HG02763 (cell line): ENCODE measurements at regions not wholly inside any gene's neighbourhood (a gene's known extent, or its start where the extent isn't known, plus 50 kb on each side); places are given as distances from the start of the nearest gene placed in this dataset.

Experiments used
- ATAC-seq: cut with Tn5 transposase; IDR thresholded peaks from one replicate; pipeline ENCODE4 v1.9.1; 2021; ENCODE audit warnings: mild to moderate bottlenecking, moderate library complexity; ENCODE audit not compliant: unreplicated experiment

- ATAC-seq = no peak
Observed at GRCh38 chr17:77581480-77581879, 377.0 kb upstream of the TNRC6C start.

- ATAC-seq = no peak
Observed at GRCh38 chr17:77585142-77585860, 373.2 kb upstream of the TNRC6C start.

GRCh38 chr17:77590951-77591735 lies 367.4 kb upstream of the TNRC6C start:
- ATAC-seq = no peak

- ATAC-seq = no peak
Observed at GRCh38 chr17:77592106-77592865, 366.2 kb upstream of the TNRC6C start.

DNA sequence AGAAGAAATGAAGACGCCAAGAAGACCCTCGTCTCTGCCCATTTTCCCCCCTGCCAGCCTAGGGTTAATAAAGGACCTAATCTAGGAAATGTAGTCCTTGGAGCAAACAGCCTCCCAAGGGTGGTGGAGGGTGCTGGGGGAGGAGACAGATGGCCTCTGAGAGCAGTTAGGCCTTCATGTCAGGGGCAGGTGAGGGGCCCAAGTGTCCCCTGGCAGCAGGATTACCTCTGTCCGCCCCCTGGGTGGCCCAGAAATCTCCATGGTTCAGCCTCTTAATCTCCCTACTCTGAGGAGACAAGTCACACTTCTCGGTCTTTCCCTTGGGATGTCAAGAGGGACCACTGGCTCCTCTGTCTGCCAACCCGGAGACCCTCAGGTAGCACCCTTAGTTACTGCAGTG lies 365.4 kb upstream of the TNRC6C start:
- ATAC-seq = no peak

DNA sequence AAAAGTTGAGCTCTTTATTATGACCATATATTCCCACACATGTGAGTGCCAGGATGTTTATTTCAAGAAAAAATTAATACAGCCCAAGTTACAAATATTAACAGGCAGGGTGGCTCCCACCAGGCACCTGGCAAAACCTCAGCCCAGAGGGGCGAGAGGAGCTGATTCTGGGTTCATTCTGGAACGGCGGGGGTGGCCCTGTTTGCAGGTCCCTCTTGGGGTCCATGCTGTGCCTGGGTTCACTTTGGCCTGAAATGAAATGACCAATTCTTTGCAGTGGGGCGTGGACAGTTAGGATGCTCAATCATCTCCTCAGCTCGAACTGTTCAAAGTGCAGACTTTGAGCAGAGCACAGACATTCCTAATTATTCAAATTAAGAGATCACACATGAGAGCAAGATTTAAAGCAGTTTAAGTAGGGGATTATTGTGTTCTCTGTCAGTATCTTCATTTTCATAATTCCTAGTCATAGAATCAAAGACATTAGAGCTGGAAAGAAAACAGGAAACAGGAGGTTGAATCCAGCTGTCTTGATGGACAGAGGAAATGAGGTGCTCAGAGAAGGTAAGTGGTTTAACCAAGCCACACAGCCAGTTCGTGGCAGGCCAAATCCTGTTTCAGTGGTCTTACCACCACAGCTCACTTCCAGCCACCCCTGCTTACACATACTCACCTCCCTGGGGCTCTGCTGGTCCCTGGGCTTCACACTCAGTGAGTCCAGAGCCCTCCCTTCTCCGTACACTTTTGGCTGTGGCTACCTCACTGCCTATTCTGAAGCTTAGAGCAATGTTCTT lies 363.9 kb upstream of the TNRC6C start:
- no peak for ATAC-seq

- ATAC-seq = no peak
Observed at GRCh38 chr17:77596491-77597417, 361.7 kb upstream of the TNRC6C start.

GRCh38 chr17:77597418-77598240 lies 360.9 kb upstream of the TNRC6C start:
- no peak for ATAC-seq

DNA sequence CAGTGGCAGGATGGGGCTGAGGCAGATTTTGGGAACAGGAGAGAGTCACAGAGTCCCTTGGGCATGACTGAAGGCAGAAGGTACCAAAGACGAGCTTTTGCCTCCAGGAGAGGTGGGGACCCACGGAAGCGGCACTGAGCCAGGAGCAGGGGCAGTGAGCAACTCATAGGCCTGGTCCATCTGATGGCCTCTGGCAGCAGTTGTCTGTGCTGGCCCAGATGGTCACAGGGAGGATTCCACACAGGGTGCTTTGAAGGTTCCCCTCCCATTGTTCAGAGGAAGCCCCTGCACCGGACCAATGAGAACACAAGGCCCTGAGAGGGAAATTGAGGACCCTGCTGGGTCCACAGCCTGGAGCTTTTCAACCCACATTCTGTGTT lies 360.3 kb upstream of the TNRC6C start:
- ATAC-seq = no peak

DNA sequence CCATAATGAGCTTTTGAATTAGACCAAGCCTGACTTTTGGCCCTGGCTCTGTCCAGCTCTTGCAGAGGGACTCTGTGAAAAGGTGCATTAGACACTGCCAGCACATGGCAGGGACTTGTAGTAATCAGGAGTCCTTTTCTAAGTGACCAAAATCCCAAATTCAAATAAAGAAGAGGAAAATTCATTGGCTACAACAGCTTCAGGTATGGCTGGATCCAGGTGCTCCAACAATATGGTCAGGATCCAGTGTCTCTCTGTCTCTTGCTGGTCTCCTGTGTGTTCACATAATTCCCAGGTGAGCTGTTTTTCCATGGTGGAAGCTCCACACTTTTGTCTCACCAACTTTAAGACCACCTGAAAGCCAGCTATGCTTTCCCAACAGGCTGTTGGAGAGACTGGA lies 358.8 kb upstream of the TNRC6C start:
- ATAC-seq = no peak

GRCh38 chr17:77600346-77600745 lies 358.2 kb upstream of the TNRC6C start:
- no peak for ATAC-seq

- ATAC-seq = no peak
Observed at GRCh38 chr17:77601054-77601979, 357.2 kb upstream of the TNRC6C start.

- no peak for ATAC-seq
Observed at GRCh38 chr17:77602062-77602746, 356.3 kb upstream of the TNRC6C start.

DNA sequence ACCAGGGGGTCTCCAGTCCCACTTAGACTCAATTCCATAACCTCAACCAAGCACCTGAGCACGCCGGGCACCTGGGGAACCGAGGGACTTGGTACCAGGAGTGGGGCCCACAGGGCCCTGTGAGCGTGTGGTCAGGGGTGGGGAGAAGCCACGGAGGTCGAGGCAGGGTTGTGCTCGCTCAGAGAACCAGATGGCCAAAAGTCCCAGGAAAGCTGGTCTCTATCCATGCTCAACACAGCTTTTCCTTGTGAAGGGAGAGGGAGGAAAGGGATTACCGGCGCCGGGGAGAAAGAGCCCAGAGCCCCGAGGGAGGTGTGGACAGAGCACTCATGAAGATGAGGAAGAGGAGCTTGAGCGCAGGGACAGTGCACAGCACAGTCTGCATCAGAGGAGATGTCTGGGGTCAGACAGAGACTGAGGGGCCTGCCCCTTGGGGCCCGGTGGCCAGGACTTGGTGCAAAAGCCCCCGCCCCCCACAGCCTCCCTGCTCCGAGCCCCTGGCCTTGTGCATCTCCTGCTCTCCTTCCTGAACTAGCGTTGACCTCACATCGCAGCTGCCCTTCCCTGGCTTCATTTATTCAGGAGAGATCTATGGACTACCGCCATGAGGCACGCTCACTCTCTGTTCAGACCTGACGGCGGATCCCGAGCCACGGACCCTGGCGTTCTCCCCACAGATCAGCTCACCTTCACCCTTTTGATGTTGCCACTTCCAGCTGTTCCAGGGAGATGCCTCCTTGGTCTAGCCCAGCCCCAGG lies 355.4 kb upstream of the TNRC6C start:
- no peak for ATAC-seq

GRCh38 chr17:77604301-77604972 lies 354.1 kb upstream of the TNRC6C start:
- no peak for ATAC-seq

DNA sequence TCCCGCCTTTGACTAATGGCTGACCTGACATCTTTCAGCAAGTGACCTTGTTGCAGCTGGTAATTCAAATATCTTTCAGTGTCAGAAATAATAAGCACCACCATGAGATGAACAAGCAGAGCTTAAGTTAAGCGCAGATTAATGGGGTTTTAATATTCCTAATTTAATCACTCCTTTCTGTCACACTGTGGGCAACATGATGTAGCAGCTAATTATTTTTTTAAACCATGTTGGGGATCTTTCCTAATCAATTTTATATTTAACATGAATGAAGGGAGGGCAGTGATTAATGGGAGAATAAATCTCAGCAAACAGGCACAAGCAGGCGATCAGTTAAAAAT lies 353.6 kb upstream of the TNRC6C start:
- no peak for ATAC-seq
